ENCODE measurements at regions not wholly inside any gene's neighbourhood (a gene's known extent, or its start where the extent isn't known, plus 50 kb on each side); places are given as distances from the start of the nearest gene placed in this dataset.
"Not testable (repeated sequence)": the region's sequence is repeated elsewhere in the genome, so short reads cannot be mapped to it uniquely, and the experiment has no call there.

- no peak overlapping the region for H3K27ac ChIP-seq (ENCODE audit: low read depth, low read length)
- DNase-seq (ENCODE audit: low read depth, low spot score) = no peak
- peaks cover 19% of the 10 kb centered on the region for H3K9me3 ChIP-seq (ENCODE audit: control insufficient read depth, insufficient read depth, low read length)
- peaks cover 9% of the 10 kb centered on the region for H3K27me3 ChIP-seq (ENCODE audit: control insufficient read depth, insufficient read depth, low read length)
- no peak for TF ChIP-seq CTCF (IDR thresholded peaks at IDR 0.05; ENCODE audit: low read depth, low read length)
- ChIA-PET CTCF (no interaction called here), POLR2A (no interaction called here)
- H3K4me3 ChIP-seq (ENCODE audit: low read depth, low read length) = no peak overlapping the region
These were observed 70.6 kb upstream of the SHANK2 start for GRCh38 chr11:71322861-71323582.

GRCh38 chr11:71322192-71322735 is 69.9 kb upstream of the SHANK2 start:
- peaks cover 4% of the 10 kb centered on the region for H3K27me3 ChIP-seq (ENCODE audit: control insufficient read depth, insufficient read depth, low read length)
- peaks cover 16% of the 10 kb centered on the region for H3K9me3 ChIP-seq (ENCODE audit: control insufficient read depth, insufficient read depth, low read length)
- ChIA-PET CTCF (no interaction called here), POLR2A (no interaction called here)
- H3K27ac ChIP-seq (ENCODE audit: low read depth, low read length) = no peak overlapping the region
- H3K4me3 ChIP-seq (ENCODE audit: low read depth, low read length) = no peak overlapping the region
- DNase-seq (ENCODE audit: low read depth, low spot score) = no peak
- no peak for TF ChIP-seq CTCF (IDR thresholded peaks at IDR 0.05; ENCODE audit: low read depth, low read length)

- ChIA-PET POLR2A (no interaction called here), CTCF (no interaction called here)
These were observed 69.2 kb upstream of the SHANK2 start for GRCh38 chr11:71321433-71322191.

GRCh38 chr11:71316701-71317100 is 64.3 kb upstream of the SHANK2 start:
- H3K27me3 ChIP-seq (ENCODE audit: control insufficient read depth, insufficient read depth, low read length) = no peaks in the 10 kb centered on the region
- DNase-seq (ENCODE audit: low read depth, low spot score) = no peak
- ChIA-PET CTCF (no interaction called here), POLR2A (no interaction called here)
- peaks cover 8% of the 10 kb centered on the region for H3K9me3 ChIP-seq (ENCODE audit: control insufficient read depth, insufficient read depth, low read length)
- TF ChIP-seq CTCF (IDR thresholded peaks at IDR 0.05; ENCODE audit: low read depth, low read length) = no peak
- H3K27ac ChIP-seq (ENCODE audit: low read depth, low read length) = no peak overlapping the region
- no peak overlapping the region for H3K4me3 ChIP-seq (ENCODE audit: low read depth, low read length)

More at GRCh38 chr11:71321433-71322191, 69.2 kb upstream of the SHANK2 start:
- no peak for TF ChIP-seq CTCF (IDR thresholded peaks at IDR 0.05; ENCODE audit: low read depth, low read length)
- Histone ChIP-seq H3K9me3 (ENCODE audit: control insufficient read depth, insufficient read depth, low read length) (peaks cover 18% of the 10 kb centered on the region), H3K27ac (ENCODE audit: low read depth, low read length) (no peak overlapping the region), H3K4me3 (ENCODE audit: low read depth, low read length) (no peak overlapping the region), H3K27me3 (ENCODE audit: control insufficient read depth, insufficient read depth, low read length) (peaks cover 4% of the 10 kb centered on the region)
- no peak for DNase-seq (ENCODE audit: low read depth, low spot score)

GRCh38 chr11:71312616-71313015 is 60.2 kb upstream of the SHANK2 start:
- POLR2A ChIA-PET; DNase-seq (ENCODE audit: low read depth, low spot score); H3K4me3 ChIP-seq (ENCODE audit: low read depth, low read length); CTCF ChIA-PET; H3K9me3 ChIP-seq (ENCODE audit: control insufficient read depth, insufficient read depth, low read length); H3K27ac ChIP-seq (ENCODE audit: low read depth, low read length); H3K27me3 ChIP-seq (ENCODE audit: control insufficient read depth, insufficient read depth, low read length): not testable (repeated sequence)

All from AG04450 (cell line).